Caco-2 (cell line): ENCODE measurements at regions not wholly inside any gene's neighbourhood (a gene's known extent, or its start where the extent isn't known, plus 50 kb on each side); places are given as distances from the start of the nearest gene placed in this dataset.

ENCODE experiments used
- BruUV-seq: library from RNA; stranded (reverse); fragments of 400-500 nt; replicated peaks from 2 replicates; lab custom pipeline; 2021; lab: Mats Ljungman, UMichigan
- CTCF ChIA-PET: fragments of 300-600 bp; sonication (Branson Sonifier 250); formaldehyde crosslinking; loops from one replicate; lab custom pipeline; 2022; ENCODE audit warnings: antibody characterized with exemption; lab: Charles Lee
- POLR2A ChIA-PET: fragments of 300-600 bp; sonication (Branson Sonifier 250); formaldehyde crosslinking; loops from one replicate; lab custom pipeline; 2022; ENCODE audit warnings: antibody characterized with exemption; lab: Charles Lee
- DNase-seq, 2 experiments: peaks; one replicate each; pipeline versions ENCODE4 v3.0.0 to v3.0.0-alpha.2; 2020 to 2022
- H3K27me3 ChIP-seq: replicated peaks from 2 replicates; pipeline ENCODE4 v1.6.0; 2011; ENCODE audit warnings: low read length; ENCODE audit not compliant: control insufficient read depth, insufficient read depth
- H3K36me3 ChIP-seq: 2 replicates; pipeline ENCODE4 v1.5.1; 2011; ENCODE audit warnings: low read length; ENCODE audit not compliant: control insufficient read depth, insufficient read depth
- H3K4me1 ChIP-seq: fragments of 250-450 bp; sonication (Bioruptor Pico); 2 replicates; pipeline ENCODE4 v1.5.1; 2020; ENCODE audit warnings: mild to moderate bottlenecking
- H3K4me3 ChIP-seq: 2 replicates; pipeline ENCODE4 v1.5.1; 2011; ENCODE audit warnings: low read depth, mild to moderate bottlenecking, control low read depth, low read length
- H3K9me3 ChIP-seq: fragments of 250-450 bp; sonication (Bioruptor Pico); 2 replicates; pipeline ENCODE4 v1.5.1; 2020; ENCODE audit warnings: mild to moderate bottlenecking, moderate library complexity
- H3K27ac Mint-ChIP-seq: one replicate; pipeline ENCODE4 v1.8.0; 2022; ENCODE audit warnings: mixed read lengths; ENCODE audit not compliant: unreplicated experiment
- H3K27me3 Mint-ChIP-seq: one replicate; pipeline ENCODE4 v1.8.0; 2022; ENCODE audit warnings: mixed read lengths; ENCODE audit not compliant: insufficient read depth, unreplicated experiment
- H3K36me3 Mint-ChIP-seq: one replicate; pipeline ENCODE4 v1.8.0; 2022; ENCODE audit warnings: mild to moderate bottlenecking, mixed read lengths; ENCODE audit not compliant: insufficient read depth, unreplicated experiment
- H3K4me1 Mint-ChIP-seq: one replicate; pipeline ENCODE4 v1.8.0; 2022; ENCODE audit warnings: low read depth, mixed read lengths; ENCODE audit not compliant: unreplicated experiment
- H3K4me3 Mint-ChIP-seq: one replicate; pipeline ENCODE4 v1.8.0; 2022; ENCODE audit warnings: mild to moderate bottlenecking, moderate library complexity, mixed read lengths; ENCODE audit not compliant: unreplicated experiment
- H3K9me3 Mint-ChIP-seq: one replicate; pipeline ENCODE4 v1.8.0; 2022; ENCODE audit warnings: mixed read lengths; ENCODE audit not compliant: unreplicated experiment
- CTCF ChIP-seq, 2 experiments: fragments of 200-600 bp in 1 of 2; IDR thresholded peaks; 1 replicate in 1 of 2; 2 replicates in 1 of 2; pipeline versions ENCODE4 v1.5.1 to v1.8.0; 2011 to 2022; ENCODE audit warnings: antibody characterized with exemption in 1 of 2, control low read depth in 1 of 2, inconsistent platforms in 1 of 2, low read depth in 1 of 2, low read length in 1 of 2, mild to moderate bottlenecking in 1 of 2, moderate library complexity in 1 of 2; ENCODE audit not compliant: insufficient read depth in 1 of 2, severe bottlenecking in 1 of 2, unreplicated experiment in 1 of 2
- intact Hi-C: fragments of 100-400 bp; cut with micrococcal nuclease; formaldehyde crosslinking; loops from one replicate; pipeline ENCODE4 v1.10.0; 2022; ENCODE audit not compliant: unreplicated experiment

- Mint-ChIP-seq H3K4me1 (no peaks in the 10 kb centered on the region), H3K27ac (no peak overlapping the region), H3K4me3 (no peak overlapping the region), H3K27me3 (peaks cover 4% of the 10 kb centered on the region), H3K9me3 (peaks cover 11% of the 10 kb centered on the region), H3K36me3 (no peaks in the 10 kb centered on the region)
- H3K36me3 ChIP-seq = no peaks in the 10 kb centered on the region
- no peaks in the 10 kb centered on the region for H3K27me3 ChIP-seq
- POLR2A ChIA-PET = no interaction called here
- no peak for TF ChIP-seq CTCF (IDR thresholded peaks at IDR 0.05; ENCODE audit: insufficient read depth in 1 of 2, low read depth in 1 of 2, low read length in 1 of 2, severe bottlenecking in 1 of 2, unreplicated experiment in 1 of 2)
- no peaks in the 10 kb centered on the region for H3K9me3 ChIP-seq
- intact Hi-C loops = no loop called here
- no TSS peak for BruUV-seq
- no peaks in the 10 kb centered on the region for H3K4me1 ChIP-seq
- DNase-seq = no peak
- no peak overlapping the region for H3K4me3 ChIP-seq
- CTCF ChIA-PET = no interaction called here
Observed at GRCh38 chr10:118521415-118522117, 73.9 kb downstream of the PRLHR start.

- no peaks in the 10 kb centered on the region for H3K9me3 ChIP-seq
- ChIA-PET CTCF (no interaction called here), POLR2A (no interaction called here)
- no peak overlapping the region for H3K4me3 ChIP-seq
- no peaks in the 10 kb centered on the region for H3K36me3 ChIP-seq
- no peak for TF ChIP-seq CTCF (IDR thresholded peaks at IDR 0.05; ENCODE audit: insufficient read depth in 1 of 2, low read depth in 1 of 2, low read length in 1 of 2, severe bottlenecking in 1 of 2, unreplicated experiment in 1 of 2)
- H3K36me3 Mint-ChIP-seq = no peaks in the 10 kb centered on the region
- no peaks in the 10 kb centered on the region for H3K4me1 ChIP-seq
- no peak overlapping the region for H3K27ac Mint-ChIP-seq
- H3K27me3 ChIP-seq = no peaks in the 10 kb centered on the region
- intact Hi-C loops = no loop called here
- H3K4me1 Mint-ChIP-seq = no peaks in the 10 kb centered on the region
- H3K4me3 Mint-ChIP-seq = no peak overlapping the region
- no TSS peak for BruUV-seq
- peaks cover 7% of the 10 kb centered on the region for H3K27me3 Mint-ChIP-seq
- H3K9me3 Mint-ChIP-seq = peaks cover 1% of the 10 kb centered on the region
- DNase-seq = no peak
Observed at GRCh38 chr10:118520116-118520742, 75.2 kb downstream of the PRLHR start.

DNA sequence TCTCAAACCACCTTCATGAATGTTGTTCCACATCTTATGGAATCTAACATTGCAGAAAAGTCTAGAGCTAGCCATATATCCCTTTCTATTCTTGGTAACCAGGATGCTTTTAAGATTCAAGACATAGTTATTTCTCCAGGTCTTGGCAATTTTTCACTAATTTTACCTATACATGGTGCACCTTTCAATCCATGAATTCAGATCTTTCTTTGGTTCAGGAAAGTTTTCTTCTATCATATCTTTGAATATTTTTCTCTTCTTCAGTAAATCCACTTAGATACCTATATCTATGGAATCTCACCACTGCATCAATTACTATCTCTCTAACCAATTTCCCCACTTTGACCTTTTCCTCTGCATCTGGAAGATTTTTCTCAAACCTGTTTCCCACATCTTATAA, 77.4 kb downstream of the PRLHR start:
- Histone ChIP-seq H3K4me3 (no peak overlapping the region), H3K36me3 (no peaks in the 10 kb centered on the region), H3K4me1 (no peaks in the 10 kb centered on the region), H3K9me3 (no peaks in the 10 kb centered on the region), H3K27me3 (no peaks in the 10 kb centered on the region)
- Mint-ChIP-seq H3K9me3 (no peaks in the 10 kb centered on the region), H3K27me3 (peaks cover 7% of the 10 kb centered on the region), H3K4me3 (no peak overlapping the region), H3K4me1 (no peaks in the 10 kb centered on the region), H3K36me3 (no peaks in the 10 kb centered on the region), H3K27ac (no peak overlapping the region)
- BruUV-seq = no TSS peak
- CTCF ChIA-PET = no interaction called here
- POLR2A ChIA-PET = no interaction called here
- no peak for TF ChIP-seq CTCF (IDR thresholded peaks at IDR 0.05; ENCODE audit: insufficient read depth in 1 of 2, low read depth in 1 of 2, low read length in 1 of 2, severe bottlenecking in 1 of 2, unreplicated experiment in 1 of 2)
- intact Hi-C loops = no loop called here
- no peak for DNase-seq
